ENCODE measurements at regions not wholly inside any gene's neighbourhood (a gene's known extent, or its start where the extent isn't known, plus 50 kb on each side); places are given as distances from the start of the nearest gene placed in this dataset.
A peak's percentile ranks its signal among the peaks of the same experiment; 100 is the strongest.
"Not testable (repeated sequence)": the region's sequence is repeated elsewhere in the genome, so short reads cannot be mapped to it uniquely, and the experiment has no call there.

- DNase-seq (ENCODE audit: low read depth in 2 of 2), result no peak
Measured at GRCh38 chr5:23721336-23721735, 213.9 kb downstream of the PRDM9 start.

- DNase-seq (ENCODE audit: low read depth in 2 of 2), result no peak
Measured at GRCh38 chr5:23727271-23727670, 219.9 kb downstream of the PRDM9 start.

GRCh38 chr5:23730023-23730422, 222.6 kb downstream of the PRDM9 start:
- no peak for DNase-seq (ENCODE audit: low read depth in 2 of 2)

GRCh38 chr5:23740029-23740428, 232.6 kb downstream of the PRDM9 start:
- DNase-seq (ENCODE audit: low read depth in 2 of 2), result no peak

DNA sequence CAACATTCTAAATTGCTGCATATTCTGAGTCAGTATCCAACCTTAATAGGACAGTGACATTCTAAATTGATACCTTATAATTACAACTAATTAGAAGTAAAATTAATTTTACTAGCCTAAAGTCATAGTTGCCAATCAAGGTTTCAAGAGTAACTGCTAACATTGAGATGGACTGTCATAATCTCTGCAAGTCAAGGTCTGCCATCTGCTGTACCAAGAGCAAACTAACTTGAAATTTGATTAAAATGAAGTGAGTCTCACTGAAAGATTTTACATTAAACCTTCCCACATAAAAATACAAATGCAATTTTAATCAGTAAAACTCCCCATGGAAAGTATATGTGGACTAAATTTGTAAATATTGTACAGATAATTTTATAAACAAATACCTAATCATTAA, 235.3 kb downstream of the PRDM9 start:
- DNase-seq (ENCODE audit: low read depth in 2 of 2), result no peak

DNA sequence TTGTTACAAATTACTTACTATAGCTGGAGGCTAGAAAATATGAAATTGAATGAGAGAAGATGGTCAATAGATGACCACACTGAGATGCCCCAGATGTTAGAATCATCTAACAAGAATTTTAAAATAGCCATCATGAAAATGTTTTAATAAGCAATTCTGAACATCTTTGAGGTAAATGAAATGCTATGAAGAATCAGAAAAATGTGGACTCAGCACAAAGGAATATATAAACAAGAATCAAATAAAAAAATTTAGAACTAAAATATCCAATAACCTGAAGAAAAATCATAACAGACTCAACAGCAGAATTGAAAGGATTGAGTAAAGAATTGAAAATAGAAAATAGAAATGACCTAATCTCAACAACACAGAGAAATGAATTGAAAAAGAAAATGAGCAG, 248.5 kb downstream of the PRDM9 start:
- DNase-seq (ENCODE audit: low read depth in 2 of 2), result no peak

- no peak for DNase-seq (ENCODE audit: low read depth in 2 of 2)
Measured at GRCh38 chr5:23756779-23757178, 249.4 kb downstream of the PRDM9 start.

GRCh38 chr5:23763170-23763569, 255.8 kb downstream of the PRDM9 start:
- no peak for DNase-seq (ENCODE audit: low read depth in 2 of 2)

- no peak for DNase-seq (ENCODE audit: low read depth in 2 of 2)
Measured at GRCh38 chr5:23776684-23777083, 269.3 kb downstream of the PRDM9 start.

DNA sequence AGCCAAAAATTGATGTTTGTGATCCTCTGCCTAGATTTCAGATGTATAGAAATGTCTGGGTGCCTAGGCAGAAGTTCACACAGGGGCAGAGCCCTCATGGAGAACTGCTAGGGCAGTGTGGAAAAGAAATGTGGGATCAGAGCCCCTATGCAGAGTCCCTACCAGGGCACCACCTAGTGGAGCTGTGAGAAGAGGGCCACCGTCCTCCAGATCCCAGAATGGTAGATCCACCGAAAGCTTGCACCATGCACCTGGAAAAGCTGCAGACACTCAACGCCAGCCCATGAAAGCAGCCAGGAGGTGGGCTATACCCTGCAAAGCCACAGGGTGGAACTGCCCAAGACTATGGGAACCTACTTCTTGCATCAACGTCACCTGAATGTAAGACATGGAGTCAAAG, 292.9 kb downstream of the PRDM9 start:
- not testable (repeated sequence) for DNase-seq (ENCODE audit: low read depth in 2 of 2)

- DNase-seq (ENCODE audit: low read depth in 2 of 2), result peak; percentile 10 to 23
Measured at GRCh38 chr5:23820765-23821471, 313.5 kb downstream of the PRDM9 start.

DNA sequence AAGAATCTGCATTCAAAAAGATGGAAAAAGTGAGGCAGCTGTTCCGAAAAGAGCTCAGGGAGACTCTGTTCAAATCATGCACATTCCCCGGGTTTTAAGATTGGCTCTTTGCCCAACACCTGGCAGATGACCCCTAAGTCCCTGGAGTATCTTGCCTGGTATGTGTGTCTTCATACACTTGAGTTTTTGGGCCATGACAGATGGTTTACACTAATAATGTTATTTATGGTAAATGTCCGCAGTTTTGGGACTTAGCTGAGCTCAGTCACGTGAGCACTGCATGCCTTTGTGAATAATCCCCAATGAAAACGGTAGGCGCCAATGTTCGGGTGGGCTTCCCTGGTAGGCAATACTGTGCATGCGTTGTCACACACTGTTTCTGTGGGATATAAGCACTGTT, 316.1 kb downstream of the PRDM9 start:
- DNase-seq (ENCODE audit: low read depth in 2 of 2), result no peak

DNA sequence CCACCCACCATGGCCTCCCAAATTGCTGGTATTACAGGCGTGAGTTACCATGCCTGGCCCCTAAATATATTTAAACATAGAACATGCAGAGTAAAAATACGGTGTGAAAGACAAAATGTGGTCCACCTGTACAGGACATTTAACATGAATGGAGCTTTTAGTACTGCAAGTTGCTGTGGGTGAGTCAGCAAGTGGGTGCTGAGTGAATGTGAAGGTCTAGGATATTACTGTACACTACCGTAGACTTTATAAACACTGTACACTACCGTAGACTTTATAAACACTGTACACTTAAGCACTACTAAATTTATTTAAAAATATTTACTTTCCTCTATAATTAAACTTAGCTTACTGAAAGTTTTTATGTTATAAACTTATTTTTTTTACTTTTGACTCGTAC, 317.8 kb downstream of the PRDM9 start:
- DNase-seq (ENCODE audit: low read depth in 2 of 2), result no peak

GRCh38 chr5:23840083-23840482, 332.7 kb downstream of the PRDM9 start:
- DNase-seq (ENCODE audit: low read depth in 2 of 2), result no peak

DNA sequence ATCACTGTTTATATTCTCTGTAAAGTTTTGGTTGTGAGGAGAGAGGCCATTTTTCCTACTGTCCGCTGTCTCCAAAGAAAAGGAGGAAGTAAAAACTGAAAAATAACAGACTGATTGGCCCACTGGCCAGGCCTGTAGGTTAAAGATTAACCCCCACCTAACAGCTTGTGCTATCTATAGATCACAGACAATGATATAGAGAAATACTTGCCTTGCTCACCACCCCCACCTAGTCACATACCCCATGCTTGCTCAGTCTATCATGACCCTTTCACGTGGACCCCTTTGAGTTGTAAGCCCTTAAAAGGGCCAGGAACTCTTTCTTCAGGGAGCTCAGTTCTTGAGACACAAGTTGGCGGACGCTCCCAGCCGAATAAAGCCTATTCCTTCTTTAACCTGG, 357.4 kb downstream of the PRDM9 start:
- DNase-seq (ENCODE audit: low read depth in 2 of 2), result no peak

DNA sequence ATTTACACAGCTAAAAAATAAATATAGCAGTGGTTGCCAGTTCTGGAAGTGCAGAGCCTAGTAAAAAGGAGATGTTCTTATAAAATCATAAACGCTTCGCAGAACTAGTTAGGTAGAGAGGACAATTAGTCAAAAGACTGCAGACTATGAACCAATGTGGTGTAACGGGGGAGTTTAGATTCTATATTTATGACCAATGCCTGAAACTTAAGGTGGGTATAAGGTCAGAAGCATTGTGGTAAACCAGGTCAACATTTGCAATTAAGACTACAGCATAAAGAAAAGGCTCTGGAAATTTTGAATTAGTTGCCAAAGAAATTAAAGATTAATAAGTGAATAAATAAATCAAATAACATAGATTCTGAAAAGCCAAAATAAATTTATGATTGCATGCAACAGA, 370.4 kb downstream of the PRDM9 start:
- DNase-seq (ENCODE audit: low read depth in 2 of 2), result no peak

- no peak for DNase-seq (ENCODE audit: low read depth in 2 of 2)
Measured at GRCh38 chr5:23884405-23885031, 377.1 kb downstream of the PRDM9 start.

- DNase-seq (ENCODE audit: low read depth in 2 of 2), result no peak
Measured at GRCh38 chr5:23893561-23893960, 386.2 kb downstream of the PRDM9 start.

DNA sequence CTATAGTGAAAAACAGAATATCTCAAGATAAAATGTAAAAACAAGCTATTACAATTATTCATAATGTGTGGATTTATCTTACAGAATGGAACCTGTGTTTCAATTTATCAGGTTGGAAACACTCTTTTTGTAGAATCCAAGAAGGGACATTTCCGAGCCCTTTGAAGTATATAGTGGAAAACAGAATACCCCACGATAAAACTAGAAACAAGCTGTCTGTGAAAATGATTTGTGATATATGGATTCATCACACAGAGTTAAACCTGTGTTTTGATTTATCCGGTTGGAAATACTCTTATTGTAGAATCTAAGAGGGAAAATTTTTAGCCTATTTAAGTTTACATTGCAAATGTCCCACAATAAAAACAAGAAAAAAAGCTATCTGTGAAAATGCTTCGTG, 388.2 kb downstream of the PRDM9 start:
- no peak for DNase-seq (ENCODE audit: low read depth in 2 of 2)

DNA sequence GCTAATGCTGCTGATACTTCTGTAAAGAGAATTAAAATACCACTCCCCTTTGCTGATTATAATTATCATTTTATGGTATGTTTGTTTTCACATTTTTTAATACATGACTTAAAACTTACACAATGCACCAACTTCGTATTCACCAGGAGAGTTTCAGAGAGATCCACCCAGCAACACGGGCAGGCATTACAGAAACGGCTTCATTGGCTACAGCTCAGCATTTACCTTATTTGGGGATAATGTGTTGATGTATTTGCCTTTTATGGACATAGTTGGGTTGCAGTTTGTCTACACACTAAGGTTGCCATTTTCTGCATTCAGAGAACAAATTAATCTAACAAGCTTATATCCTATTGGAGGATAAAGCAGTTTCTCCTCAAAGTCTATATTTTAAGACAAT, 423.6 kb downstream of the PRDM9 start:
- no peak for DNase-seq (ENCODE audit: low read depth in 2 of 2)

GRCh38 chr5:23951261-23951928, 444.0 kb downstream of the PRDM9 start:
- DNase-seq (ENCODE audit: low read depth in 2 of 2), result not testable (repeated sequence)

GRCh38 chr5:23963449-23963848, 456.0 kb downstream of the PRDM9 start:
- DNase-seq (ENCODE audit: low read depth in 2 of 2), result no peak

DNA sequence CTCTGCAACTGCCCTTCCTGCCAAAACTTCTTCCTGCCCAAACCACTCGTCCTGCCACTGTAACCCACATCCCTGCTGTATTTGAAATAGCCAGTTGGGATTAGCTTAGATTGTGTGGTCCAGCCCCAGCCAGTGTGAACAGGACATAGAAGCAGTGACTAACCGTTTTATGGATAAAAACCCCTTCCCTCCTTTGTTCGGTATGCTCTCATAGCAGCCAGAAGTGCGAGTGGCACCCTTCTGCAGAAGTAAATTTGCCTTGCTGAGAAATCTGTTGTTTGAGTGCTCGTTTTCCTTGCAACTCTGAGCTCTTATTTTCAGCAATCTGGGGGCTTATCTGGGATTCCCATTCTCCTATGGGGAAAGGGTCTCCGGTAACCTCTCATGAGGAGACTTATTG, 470.0 kb downstream of the PRDM9 start:
- no peak for DNase-seq (ENCODE audit: low read depth in 2 of 2)

All from fibroblast of skin of left quadriceps (primary cell).